ENCODE measurements at regions not wholly inside any gene's neighbourhood (a gene's known extent, or its start where the extent isn't known, plus 50 kb on each side); places are given as distances from the start of the nearest gene placed in this dataset.

DNA sequence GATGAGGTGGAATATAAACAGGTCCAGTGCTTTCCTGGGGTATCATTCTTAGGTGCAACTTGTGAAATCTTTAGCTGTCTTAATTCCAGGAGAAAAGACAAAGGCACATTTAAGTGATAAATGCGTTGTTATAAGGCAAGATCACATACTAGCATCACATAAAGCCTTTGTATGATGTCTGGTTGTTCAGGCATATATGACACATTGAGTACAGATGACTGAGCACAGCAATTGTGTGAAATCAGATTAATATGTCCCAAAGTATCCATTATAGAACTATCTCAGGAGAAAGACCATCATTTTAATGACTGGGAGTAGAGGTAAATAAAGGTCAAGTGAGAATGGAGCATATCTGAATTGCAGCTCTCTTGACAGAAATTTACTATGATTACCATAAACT is 205.1 kb downstream of the PTGER3 start (continued):
- TF ChIP-seq, protein P1, sequence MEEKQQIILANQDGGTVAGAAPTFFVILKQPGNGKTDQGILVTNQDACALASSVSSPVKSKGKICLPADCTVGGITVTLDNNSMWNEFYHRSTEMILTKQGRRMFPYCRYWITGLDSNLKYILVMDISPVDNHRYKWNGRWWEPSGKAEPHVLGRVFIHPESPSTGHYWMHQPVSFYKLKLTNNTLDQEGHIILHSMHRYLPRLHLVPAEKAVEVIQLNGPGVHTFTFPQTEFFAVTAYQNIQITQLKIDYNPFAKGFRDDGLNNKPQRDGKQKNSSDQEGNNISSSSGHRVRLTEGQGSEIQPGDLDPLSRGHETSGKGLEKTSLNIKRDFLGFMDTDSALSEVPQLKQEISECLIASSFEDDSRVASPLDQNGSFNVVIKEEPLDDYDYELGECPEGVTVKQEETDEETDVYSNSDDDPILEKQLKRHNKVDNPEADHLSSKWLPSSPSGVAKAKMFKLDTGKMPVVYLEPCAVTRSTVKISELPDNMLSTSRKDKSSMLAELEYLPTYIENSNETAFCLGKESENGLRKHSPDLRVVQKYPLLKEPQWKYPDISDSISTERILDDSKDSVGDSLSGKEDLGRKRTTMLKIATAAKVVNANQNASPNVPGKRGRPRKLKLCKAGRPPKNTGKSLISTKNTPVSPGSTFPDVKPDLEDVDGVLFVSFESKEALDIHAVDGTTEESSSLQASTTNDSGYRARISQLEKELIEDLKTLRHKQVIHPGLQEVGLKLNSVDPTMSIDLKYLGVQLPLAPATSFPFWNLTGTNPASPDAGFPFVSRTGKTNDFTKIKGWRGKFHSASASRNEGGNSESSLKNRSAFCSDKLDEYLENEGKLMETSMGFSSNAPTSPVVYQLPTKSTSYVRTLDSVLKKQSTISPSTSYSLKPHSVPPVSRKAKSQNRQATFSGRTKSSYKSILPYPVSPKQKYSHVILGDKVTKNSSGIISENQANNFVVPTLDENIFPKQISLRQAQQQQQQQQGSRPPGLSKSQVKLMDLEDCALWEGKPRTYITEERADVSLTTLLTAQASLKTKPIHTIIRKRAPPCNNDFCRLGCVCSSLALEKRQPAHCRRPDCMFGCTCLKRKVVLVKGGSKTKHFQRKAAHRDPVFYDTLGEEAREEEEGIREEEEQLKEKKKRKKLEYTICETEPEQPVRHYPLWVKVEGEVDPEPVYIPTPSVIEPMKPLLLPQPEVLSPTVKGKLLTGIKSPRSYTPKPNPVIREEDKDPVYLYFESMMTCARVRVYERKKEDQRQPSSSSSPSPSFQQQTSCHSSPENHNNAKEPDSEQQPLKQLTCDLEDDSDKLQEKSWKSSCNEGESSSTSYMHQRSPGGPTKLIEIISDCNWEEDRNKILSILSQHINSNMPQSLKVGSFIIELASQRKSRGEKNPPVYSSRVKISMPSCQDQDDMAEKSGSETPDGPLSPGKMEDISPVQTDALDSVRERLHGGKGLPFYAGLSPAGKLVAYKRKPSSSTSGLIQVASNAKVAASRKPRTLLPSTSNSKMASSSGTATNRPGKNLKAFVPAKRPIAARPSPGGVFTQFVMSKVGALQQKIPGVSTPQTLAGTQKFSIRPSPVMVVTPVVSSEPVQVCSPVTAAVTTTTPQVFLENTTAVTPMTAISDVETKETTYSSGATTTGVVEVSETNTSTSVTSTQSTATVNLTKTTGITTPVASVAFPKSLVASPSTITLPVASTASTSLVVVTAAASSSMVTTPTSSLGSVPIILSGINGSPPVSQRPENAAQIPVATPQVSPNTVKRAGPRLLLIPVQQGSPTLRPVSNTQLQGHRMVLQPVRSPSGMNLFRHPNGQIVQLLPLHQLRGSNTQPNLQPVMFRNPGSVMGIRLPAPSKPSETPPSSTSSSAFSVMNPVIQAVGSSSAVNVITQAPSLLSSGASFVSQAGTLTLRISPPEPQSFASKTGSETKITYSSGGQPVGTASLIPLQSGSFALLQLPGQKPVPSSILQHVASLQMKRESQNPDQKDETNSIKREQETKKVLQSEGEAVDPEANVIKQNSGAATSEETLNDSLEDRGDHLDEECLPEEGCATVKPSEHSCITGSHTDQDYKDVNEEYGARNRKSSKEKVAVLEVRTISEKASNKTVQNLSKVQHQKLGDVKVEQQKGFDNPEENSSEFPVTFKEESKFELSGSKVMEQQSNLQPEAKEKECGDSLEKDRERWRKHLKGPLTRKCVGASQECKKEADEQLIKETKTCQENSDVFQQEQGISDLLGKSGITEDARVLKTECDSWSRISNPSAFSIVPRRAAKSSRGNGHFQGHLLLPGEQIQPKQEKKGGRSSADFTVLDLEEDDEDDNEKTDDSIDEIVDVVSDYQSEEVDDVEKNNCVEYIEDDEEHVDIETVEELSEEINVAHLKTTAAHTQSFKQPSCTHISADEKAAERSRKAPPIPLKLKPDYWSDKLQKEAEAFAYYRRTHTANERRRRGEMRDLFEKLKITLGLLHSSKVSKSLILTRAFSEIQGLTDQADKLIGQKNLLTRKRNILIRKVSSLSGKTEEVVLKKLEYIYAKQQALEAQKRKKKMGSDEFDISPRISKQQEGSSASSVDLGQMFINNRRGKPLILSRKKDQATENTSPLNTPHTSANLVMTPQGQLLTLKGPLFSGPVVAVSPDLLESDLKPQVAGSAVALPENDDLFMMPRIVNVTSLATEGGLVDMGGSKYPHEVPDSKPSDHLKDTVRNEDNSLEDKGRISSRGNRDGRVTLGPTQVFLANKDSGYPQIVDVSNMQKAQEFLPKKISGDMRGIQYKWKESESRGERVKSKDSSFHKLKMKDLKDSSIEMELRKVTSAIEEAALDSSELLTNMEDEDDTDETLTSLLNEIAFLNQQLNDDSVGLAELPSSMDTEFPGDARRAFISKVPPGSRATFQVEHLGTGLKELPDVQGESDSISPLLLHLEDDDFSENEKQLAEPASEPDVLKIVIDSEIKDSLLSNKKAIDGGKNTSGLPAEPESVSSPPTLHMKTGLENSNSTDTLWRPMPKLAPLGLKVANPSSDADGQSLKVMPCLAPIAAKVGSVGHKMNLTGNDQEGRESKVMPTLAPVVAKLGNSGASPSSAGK (IDR thresholded peaks at IDR 0.05): no peak
- no peak for TF ChIP-seq PURB (CRISPR knock-in tag; IDR thresholded peaks at IDR 0.05; ENCODE audit: low read depth)
- TF ChIP-seq, protein P2, sequence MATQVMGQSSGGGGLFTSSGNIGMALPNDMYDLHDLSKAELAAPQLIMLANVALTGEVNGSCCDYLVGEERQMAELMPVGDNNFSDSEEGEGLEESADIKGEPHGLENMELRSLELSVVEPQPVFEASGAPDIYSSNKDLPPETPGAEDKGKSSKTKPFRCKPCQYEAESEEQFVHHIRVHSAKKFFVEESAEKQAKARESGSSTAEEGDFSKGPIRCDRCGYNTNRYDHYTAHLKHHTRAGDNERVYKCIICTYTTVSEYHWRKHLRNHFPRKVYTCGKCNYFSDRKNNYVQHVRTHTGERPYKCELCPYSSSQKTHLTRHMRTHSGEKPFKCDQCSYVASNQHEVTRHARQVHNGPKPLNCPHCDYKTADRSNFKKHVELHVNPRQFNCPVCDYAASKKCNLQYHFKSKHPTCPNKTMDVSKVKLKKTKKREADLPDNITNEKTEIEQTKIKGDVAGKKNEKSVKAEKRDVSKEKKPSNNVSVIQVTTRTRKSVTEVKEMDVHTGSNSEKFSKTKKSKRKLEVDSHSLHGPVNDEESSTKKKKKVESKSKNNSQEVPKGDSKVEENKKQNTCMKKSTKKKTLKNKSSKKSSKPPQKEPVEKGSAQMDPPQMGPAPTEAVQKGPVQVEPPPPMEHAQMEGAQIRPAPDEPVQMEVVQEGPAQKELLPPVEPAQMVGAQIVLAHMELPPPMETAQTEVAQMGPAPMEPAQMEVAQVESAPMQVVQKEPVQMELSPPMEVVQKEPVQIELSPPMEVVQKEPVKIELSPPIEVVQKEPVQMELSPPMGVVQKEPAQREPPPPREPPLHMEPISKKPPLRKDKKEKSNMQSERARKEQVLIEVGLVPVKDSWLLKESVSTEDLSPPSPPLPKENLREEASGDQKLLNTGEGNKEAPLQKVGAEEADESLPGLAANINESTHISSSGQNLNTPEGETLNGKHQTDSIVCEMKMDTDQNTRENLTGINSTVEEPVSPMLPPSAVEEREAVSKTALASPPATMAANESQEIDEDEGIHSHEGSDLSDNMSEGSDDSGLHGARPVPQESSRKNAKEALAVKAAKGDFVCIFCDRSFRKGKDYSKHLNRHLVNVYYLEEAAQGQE (IDR thresholded peaks at IDR 0.05; ENCODE audit: borderline replicate concordance): no peak
- TF ChIP-seq, protein P2 (CRISPR knock-in tag; IDR thresholded peaks at IDR 0.05; ENCODE audit: low read depth): no peak
- TF ChIP-seq ZBTB17 (CRISPR knock-in tag; IDR thresholded peaks at IDR 0.05): no peak
- no peak for TF ChIP-seq DNMT1 (IDR thresholded peaks at IDR 0.05)
- no peak for TF ChIP-seq POLR2G (IDR thresholded peaks at IDR 0.05; ENCODE audit: low read depth, low read length)
- no peak for TF ChIP-seq ILK (tag; IDR thresholded peaks at IDR 0.05; ENCODE audit: borderline replicate concordance, low read depth)

Data from K562 (cell line).